PC-3 (cell line): ENCODE measurements at regions not wholly inside any gene's neighbourhood (a gene's known extent, or its start where the extent isn't known, plus 50 kb on each side); places are given as distances from the start of the nearest gene placed in this dataset.

Experiments used
- ATAC-seq: fragments of 200-7000 bp; cut with Tn5 transposase; 2 replicates; pipeline ENCODE4 v1.9.1; 2020; ENCODE audit warnings: mild to moderate bottlenecking, moderate library complexity
- BruUV-seq: library from RNA; stranded (reverse); fragments of 400-500 nt; replicated peaks from 2 replicates; lab custom pipeline; 2021; lab: Mats Ljungman, UMichigan
- CTCF ChIA-PET: fragments of 300-600 bp; sonication (Branson Sonifier 250); formaldehyde crosslinking; loops from one replicate; lab custom pipeline; 2022; ENCODE audit warnings: antibody characterized with exemption; lab: Charles Lee
- POLR2A ChIA-PET: fragments of 300-600 bp; sonication (Branson Sonifier 250); formaldehyde crosslinking; loops from one replicate; lab custom pipeline; 2022; ENCODE audit warnings: antibody characterized with exemption; ENCODE audit not compliant: unreplicated experiment; lab: Charles Lee
- DNase-seq: peaks from one replicate; pipeline ENCODE4 v3.0.0-alpha.2; 2015
- H2AFZ ChIP-seq: fragments of 300-600 bp; sonication (generic); 2 replicates; pipeline ENCODE4 v1.6.0; 2016; ENCODE audit warnings: antibody characterized with exemption, low read length
- H3F3A ChIP-seq: fragments of 300-600 bp; sonication (generic); one replicate; pipeline ENCODE4 v1.6.0; 2017; ENCODE audit warnings: antibody characterized with exemption, low read length, control low read depth, mild to moderate bottlenecking; ENCODE audit not compliant: unreplicated experiment
- H3K27ac ChIP-seq: fragments of 300-600 bp; sonication (generic); 2 replicates; pipeline ENCODE4 v1.5.1; 2016; ENCODE audit warnings: mild to moderate bottlenecking, low read length
- H3K27me3 ChIP-seq: fragments of 300-600 bp; sonication (generic); 2 replicates; pipeline ENCODE4 v1.6.1; 2016; ENCODE audit warnings: low read length, mixed read lengths
- H3K36me3 ChIP-seq: fragments of 300-600 bp; sonication (generic); 2 replicates; pipeline ENCODE4 v1.6.1; 2016; ENCODE audit warnings: low read depth, mixed run types, low read length, mixed read lengths
- H3K4me1 ChIP-seq: fragments of 300-600 bp; sonication (generic); 2 replicates; pipeline ENCODE4 v1.5.1; 2016; ENCODE audit warnings: low read length; ENCODE audit not compliant: insufficient read depth
- H3K4me2 ChIP-seq: fragments of 300-600 bp; sonication (generic); 2 replicates; pipeline ENCODE4 v1.6.0; 2016; ENCODE audit warnings: low read length
- H3K4me3 ChIP-seq: fragments of 300-600 bp; sonication (generic); 2 replicates; pipeline ENCODE4 v1.5.1; 2016; ENCODE audit warnings: mild to moderate bottlenecking, low read length, mixed read lengths
- H3K79me2 ChIP-seq: fragments of 300-600 bp; sonication (generic); 2 replicates; pipeline ENCODE4 v1.6.1; 2017; ENCODE audit warnings: low read length, mixed read lengths
- H3K9ac ChIP-seq: fragments of 300-600 bp; sonication (generic); 2 replicates; pipeline ENCODE4 v1.6.0; 2016; ENCODE audit warnings: mild to moderate bottlenecking, low read length
- H3K9me2 ChIP-seq: fragments of 300-600 bp; sonication (generic); replicated peaks from 2 replicates; pipeline ENCODE4 v1.6.1; 2016; ENCODE audit warnings: mixed run types, low read length, mixed read lengths
- H3K9me3 ChIP-seq: fragments of 300-600 bp; sonication (generic); 2 replicates; pipeline ENCODE4 v1.6.1; 2016; ENCODE audit warnings: low read length, mixed read lengths
- H4K20me1 ChIP-seq: fragments of 300-600 bp; sonication (generic); 2 replicates; pipeline ENCODE4 v1.6.1; 2016; ENCODE audit warnings: low read length, mixed read lengths
- CTCF ChIP-seq: fragments of 300-600 bp; sonication (generic); conservative IDR thresholded peaks from 2 replicates; pipeline ENCODE4 v1.5.1; 2017; ENCODE audit warnings: antibody characterized with exemption, low read depth, mild to moderate bottlenecking, low read length
- EZH2 ChIP-seq: fragments of 300-600 bp; sonication (generic); IDR thresholded peaks from one replicate; pipeline ENCODE4 v1.6.1; 2017; ENCODE audit warnings: antibody characterized with exemption, mild to moderate bottlenecking, low read length; ENCODE audit not compliant: unreplicated experiment
- EZH2phosphoT487 ChIP-seq: fragments of 300-600 bp; sonication (generic); IDR thresholded peaks from 2 replicates; pipeline ENCODE4 v1.6.1; 2018; ENCODE audit warnings: mild to moderate bottlenecking, antibody characterized with exemption, low read length, borderline replicate concordance
- intact Hi-C: fragments of 100-400 bp; cut with micrococcal nuclease; formaldehyde crosslinking; loops from 2 replicates; pipeline ENCODE4 v1.9.0; 2023

DNA sequence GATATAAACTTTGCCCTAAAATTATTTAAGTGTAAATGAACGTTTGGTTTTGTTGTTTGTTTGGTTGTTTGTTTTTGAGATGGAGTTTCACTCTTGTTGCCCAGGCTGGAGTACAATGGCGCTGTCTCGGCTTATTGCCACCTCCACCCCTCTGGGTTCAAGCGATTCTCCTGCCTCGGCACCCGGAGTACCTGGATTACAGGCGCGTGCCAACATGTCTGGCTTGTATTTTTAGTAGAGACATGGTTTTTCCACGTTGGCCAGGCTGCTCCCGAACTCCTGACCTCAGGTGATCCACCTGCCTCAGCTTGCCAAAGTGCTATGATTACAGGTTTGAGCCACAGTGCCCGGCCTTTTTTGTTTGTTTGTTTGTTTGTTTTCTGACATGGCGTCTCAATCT is 87.9 kb upstream of the CHD2 start:
- POLR2A ChIA-PET, result interaction anchor here (0.8 kb wide), 1 partner anchor 70 kb away, joined by 8 read pairs; no protein-coding TSS in a partner anchor
- H4K20me1 ChIP-seq, result no peaks in the 10 kb centered on the region
- no peaks in the 10 kb centered on the region for H3F3A ChIP-seq
- CTCF ChIA-PET, result interaction anchor here (1.2 kb wide), 1 partner anchor 106 kb away, joined by 4 read pairs; no protein-coding TSS in a partner anchor
- intact Hi-C loops, result no loop called here
- DNase-seq, result no peak
- H3K9me3 ChIP-seq, result no peaks in the 10 kb centered on the region
- peak overlapping the region; percentile 68 for H3K4me3 ChIP-seq
- no peaks in the 10 kb centered on the region for H3K27me3 ChIP-seq
- ATAC-seq, result no peak
- H3K27ac ChIP-seq, result no peak overlapping the region
- peaks cover 13% of the 10 kb centered on the region; the same call in 1 of the 2 replicates for H3K79me2 ChIP-seq
- H3K36me3 ChIP-seq, result no peaks in the 10 kb centered on the region
- BruUV-seq, result no TSS peak
- peak overlapping the region; percentile 96; the same call in 1 of the 2 replicates for H3K9ac ChIP-seq
- H3K4me1 ChIP-seq, result peaks cover 45% of the 10 kb centered on the region
- H2AFZ ChIP-seq, result peak overlapping the region; percentile 23
- no peak for TF ChIP-seq EZH2
- no peak for TF ChIP-seq EZH2phosphoT487
- TF ChIP-seq CTCF, result no peak
- no peaks in the 10 kb centered on the region for H3K9me2 ChIP-seq
- H3K4me2 ChIP-seq, result peak overlapping the region; percentile 91

- CTCF ChIA-PET, result interaction anchor here (0.6 to 0.7 kb wide), 2 partner anchors 96 to 97 kb away, joined by 3 to 5 read pairs; no protein-coding TSS in a partner anchor
- POLR2A ChIA-PET, result no interaction called here
Observed at GRCh38 chr15:92813485-92813884, 86.6 kb upstream of the CHD2 start.

More at GRCh38 chr15:92813485-92813884, 86.6 kb upstream of the CHD2 start:
- DNase-seq (no peak), ATAC-seq (no peak)
- H3F3A ChIP-seq, result no peaks in the 10 kb centered on the region
- no TSS peak for BruUV-seq
- TF ChIP-seq EZH2phosphoT487 (no peak), EZH2 (no peak), CTCF (no peak)
- no peak overlapping the region for H3K4me2 ChIP-seq
- no peak overlapping the region for H3K4me3 ChIP-seq
- 0 out of 2 replicates have a peak, but pooled peaks cover 3% of the 10 kb centered on the region for H3K79me2 ChIP-seq
- H3K36me3 ChIP-seq, result no peaks in the 10 kb centered on the region
- no peaks in the 10 kb centered on the region for H4K20me1 ChIP-seq
- H3K9ac ChIP-seq, result no peak overlapping the region
- H3K9me3 ChIP-seq, result no peaks in the 10 kb centered on the region
- no peaks in the 10 kb centered on the region for H3K9me2 ChIP-seq
- H2AFZ ChIP-seq, result no peak overlapping the region
- H3K4me1 ChIP-seq, result peaks cover 34% of the 10 kb centered on the region
- intact Hi-C loops, result no loop called here
- no peaks in the 10 kb centered on the region for H3K27me3 ChIP-seq
- H3K27ac ChIP-seq, result no peak overlapping the region
